ENCODE measurements at regions not wholly inside any gene's neighbourhood (a gene's known extent, or its start where the extent isn't known, plus 50 kb on each side); places are given as distances from the start of the nearest gene placed in this dataset.

DNA sequence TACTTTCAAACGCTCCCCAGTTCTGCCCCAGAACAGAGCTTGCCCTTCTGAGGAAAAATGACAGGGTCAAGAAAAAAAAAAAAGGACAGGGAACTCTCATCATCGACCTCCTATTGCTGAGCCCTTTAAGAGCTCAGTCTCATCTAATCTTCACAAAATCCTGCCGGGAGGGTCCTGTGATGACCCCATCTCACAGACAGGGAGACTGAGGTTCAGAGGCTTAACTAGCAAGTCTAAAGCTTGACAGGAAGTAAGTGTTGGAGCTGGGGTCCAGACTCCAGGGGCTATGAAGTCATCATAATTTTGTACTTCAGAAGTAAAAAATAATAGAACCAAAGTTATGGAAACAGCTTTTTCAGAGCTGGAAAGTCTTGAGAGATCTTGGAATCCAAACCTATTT lies 171.1 kb upstream of the MYCN start:
- POLR2A ChIA-PET (ENCODE audit: partially characterized antibody): no interaction called here
- Histone ChIP-seq H3K36me3 (ENCODE audit: control insufficient read depth in 2 of 4, insufficient read depth in 4 of 4, low read length in 3 of 4) (no peaks in the 10 kb centered on the region), H3K27me3 (replicated peaks in 1 of 4; ENCODE audit: control insufficient read depth in 3 of 4, extremely low read depth in 1 of 4, insufficient read depth in 3 of 4, low read length in 3 of 4) (no peaks in the 10 kb centered on the region), H2AFZ (ENCODE audit: low read length) (no peak overlapping the region), H4K8ac (ENCODE audit: extremely low read depth, insufficient read depth, low read length) (no peak overlapping the region; the same call in 1 of the 2 replicates), H3K79me1 (ENCODE audit: low read depth, low read length) (no peaks in the 10 kb centered on the region), H3K18ac (ENCODE audit: extremely low read depth, low read length) (no peak overlapping the region), H2BK20ac (ENCODE audit: low read length) (no peak overlapping the region), H4K5ac (ENCODE audit: insufficient read length, low read depth, low read length) (no peak overlapping the region), H3K23me2 (ENCODE audit: low read depth, low read length) (no peaks in the 10 kb centered on the region), H3K27ac (ENCODE audit: low read depth, low read length) (no peak overlapping the region), H4K20me1 (replicated peaks in 1 of 2; ENCODE audit: control insufficient read depth in 1 of 2, insufficient read depth in 2 of 2, low read length in 2 of 2) (no peaks in the 10 kb centered on the region), H3K56ac (replicated peaks; ENCODE audit: insufficient read length, low read depth, low read length) (no peak overlapping the region), H2BK12ac (ENCODE audit: low read depth, low read length) (no peak overlapping the region), H3K9ac (replicated peaks in 1 of 4; ENCODE audit: extremely low read depth in 1 of 4, low read depth in 3 of 4, low read length in 3 of 4) (no peak overlapping the region), H3K4me3 (ENCODE audit: extremely low read depth in 1 of 4, insufficient read depth in 2 of 4, low read depth in 3 of 4, low read length in 4 of 4) (no peak overlapping the region), H2AK5ac (ENCODE audit: low read depth, low read length) (no peak overlapping the region), H2BK120ac (replicated peaks; ENCODE audit: low read depth, low read length) (no peak overlapping the region), H3K14ac (ENCODE audit: insufficient read length) (no peak overlapping the region), H3K4me1 (replicated peaks in 1 of 4; ENCODE audit: control insufficient read depth in 3 of 4, insufficient read depth in 4 of 4, low read length in 3 of 4) (peaks cover 0 to 4% (median 1%) of the 10 kb centered on the region in 4 experiments; a peak in 3 of 7 replicates), H3K79me2 (ENCODE audit: control insufficient read depth in 1 of 2, insufficient read depth in 2 of 2, low read length in 2 of 2) (no peaks in the 10 kb centered on the region), H3K23ac (ENCODE audit: insufficient read length) (no peak overlapping the region), H4K91ac (replicated peaks; ENCODE audit: insufficient read length, low read length) (peak overlapping the region; percentile 71), H3K4ac (replicated peaks; ENCODE audit: insufficient read length, low read depth, low read length) (no peak overlapping the region), H3K9me3 (ENCODE audit: insufficient read depth in 2 of 2, low read depth in 1 of 2, low read length in 1 of 2) (no peaks in the 10 kb centered on the region), H3K4me2 (ENCODE audit: insufficient read depth in 1 of 2, low read depth in 2 of 2, low read length in 2 of 2) (no peak overlapping the region), H2BK5ac (ENCODE audit: low read depth, low read length) (no peak overlapping the region), H2BK15ac (ENCODE audit: low read length) (no peak overlapping the region)
- DNase-seq (ENCODE audit: low read depth in 1 of 2, low spot score in 2 of 2) (no peak), FAIRE-seq (no peak)
- CTCF ChIA-PET (ENCODE audit: partially characterized antibody): interaction anchor here (1.9 kb wide), 1 partner anchor 49 kb away, joined by 4 read pairs; no protein-coding TSS in a partner anchor
- TF ChIP-seq EGR1 (IDR thresholded peaks at IDR 0.05; ENCODE audit: borderline replicate concordance, low read depth, low read length): no peak
- TF ChIP-seq KDM1A (IDR thresholded peaks at IDR 0.05; ENCODE audit: borderline replicate concordance, low read length): peak; percentile 69; the same call in 1 of the 2 replicates
- 83% methylated on average over 3 of the region's 3 CpGs; no CpG with 5 or more reads in 1 of the 2 experiments for WGBS, 2 experiments (ENCODE audit: extremely low coverage in 1 of 2, insufficient coverage in 1 of 2, insufficient read length in 1 of 2, insufficient replicate concordance in 2 of 2, low coverage in 1 of 2, low lambda C conversion rate in 2 of 2, missing lambda C conversion rate in 1 of 2)
